Uterus (tissue), 2 donors: ENCODE measurements at regions not wholly inside any gene's neighbourhood (a gene's known extent, or its start where the extent isn't known, plus 50 kb on each side); places are given as distances from the start of the nearest gene placed in this dataset.

Source experiments
- POLR2A ChIP-seq, 2 donors: fragments of 450-650 bp; IDR thresholded peaks; one replicate each; pipeline ENCODE4 v1.6.1; 2016; ENCODE audit warnings: antibody characterized with exemption in 2 of 2, mild to moderate bottlenecking in 1 of 2, moderate library complexity in 1 of 2
- TF ChIP-seq, protein P1 (sequence below), 4 experiments: fragments of 200-600 bp in 2 of 4; fragments of 450-650 bp in 2 of 4; sonication (generic) in 2 of 4; IDR thresholded peaks; one replicate each; pipeline ENCODE4 v1.5.1; 2016 to 2019; ENCODE audit warnings: antibody characterized with exemption in 4 of 4, mild to moderate bottlenecking in 2 of 4, moderate library complexity in 1 of 4

- TF ChIP-seq POLR2A (IDR thresholded peaks at IDR 0.05) = no peak
- TF ChIP-seq, protein P1, sequence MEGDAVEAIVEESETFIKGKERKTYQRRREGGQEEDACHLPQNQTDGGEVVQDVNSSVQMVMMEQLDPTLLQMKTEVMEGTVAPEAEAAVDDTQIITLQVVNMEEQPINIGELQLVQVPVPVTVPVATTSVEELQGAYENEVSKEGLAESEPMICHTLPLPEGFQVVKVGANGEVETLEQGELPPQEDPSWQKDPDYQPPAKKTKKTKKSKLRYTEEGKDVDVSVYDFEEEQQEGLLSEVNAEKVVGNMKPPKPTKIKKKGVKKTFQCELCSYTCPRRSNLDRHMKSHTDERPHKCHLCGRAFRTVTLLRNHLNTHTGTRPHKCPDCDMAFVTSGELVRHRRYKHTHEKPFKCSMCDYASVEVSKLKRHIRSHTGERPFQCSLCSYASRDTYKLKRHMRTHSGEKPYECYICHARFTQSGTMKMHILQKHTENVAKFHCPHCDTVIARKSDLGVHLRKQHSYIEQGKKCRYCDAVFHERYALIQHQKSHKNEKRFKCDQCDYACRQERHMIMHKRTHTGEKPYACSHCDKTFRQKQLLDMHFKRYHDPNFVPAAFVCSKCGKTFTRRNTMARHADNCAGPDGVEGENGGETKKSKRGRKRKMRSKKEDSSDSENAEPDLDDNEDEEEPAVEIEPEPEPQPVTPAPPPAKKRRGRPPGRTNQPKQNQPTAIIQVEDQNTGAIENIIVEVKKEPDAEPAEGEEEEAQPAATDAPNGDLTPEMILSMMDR (IDR thresholded peaks at IDR 0.05) = no peak
Measured at GRCh38 chr17:83203472-83204221, 124.2 kb downstream of the METRNL start.
